HCT116 (cell line): ENCODE measurements at regions not wholly inside any gene's neighbourhood (a gene's known extent, or its start where the extent isn't known, plus 50 kb on each side); places are given as distances from the start of the nearest gene placed in this dataset.

Experiments used
- ATAC-seq: fragments of 200-7000 bp; cut with Tn5 transposase; 2 replicates; pipeline ENCODE4 v1.9.1; 2020; ENCODE audit warnings: mild to moderate bottlenecking, moderate library complexity
- BruUV-seq: library from RNA; stranded (reverse); fragments of 400-500 nt; replicated peaks from 2 replicates; lab custom pipeline; 2021; lab: Mats Ljungman, UMichigan
- CTCF ChIA-PET: fragments of 300-600 bp; sonication (Branson Sonifier 250); formaldehyde crosslinking; loops from one replicate; lab custom pipeline; 2021; ENCODE audit warnings: antibody characterized with exemption; lab: Charles Lee
- POLR2A ChIA-PET: fragments of 300-600, 350-600 bp; sonication (Branson Sonifier 250); formaldehyde crosslinking; loops from one replicate; lab custom pipeline; 2021; ENCODE audit warnings: antibody characterized with exemption; lab: Charles Lee
- RAD21 ChIA-PET, 2 experiments: fragments of 300-600 bp; sonication (Branson Sonifier 250); formaldehyde crosslinking; loops; one replicate each; lab custom pipeline; 2023; ENCODE audit warnings: low total read pairs in 2 of 2; ENCODE audit not compliant: uncharacterized antibody in 2 of 2, unreplicated experiment in 2 of 2, low non-redundant PET in 1 of 2; lab: Charles Lee
- DNase-seq: peaks from one replicate; pipeline ENCODE4 v3.0.0-alpha.2; 2010; ENCODE audit warnings: low read depth, low spot score
- H2AFZ ChIP-seq: fragments of 200-600 bp; shearing (Covaris generic), sonication (generic); 2 replicates; pipeline ENCODE4 v1.6.1; 2017; ENCODE audit warnings: low read depth, mixed run types, mixed read lengths, antibody characterized with exemption, low read length; ENCODE audit not compliant: poor library complexity, severe bottlenecking
- H3K27ac ChIP-seq: 2 replicates; pipeline ENCODE4 v1.5.1; 2012; ENCODE audit warnings: low read depth, low read length
- H3K27me3 ChIP-seq: fragments of 200-600 bp; sonication (generic); 2 replicates; pipeline ENCODE4 v1.6.1; 2016; ENCODE audit warnings: mixed run types, low read length, mixed read lengths; ENCODE audit not compliant: insufficient read depth
- H3K36me3 ChIP-seq, 2 experiments: fragments of 200-500 bp in 1 of 2; fragments of 200-600 bp in 1 of 2; sonication (Bioruptor generic) in 1 of 2; sonication (generic) in 1 of 2; 2 replicates each; pipeline versions ENCODE4 v1.5.1 to v1.6.1; 2014 to 2016; ENCODE audit warnings: low read length in 2 of 2, inconsistent platforms in 1 of 2, mixed read lengths in 1 of 2, mixed run types in 1 of 2; ENCODE audit not compliant: insufficient read depth in 2 of 2, control insufficient read depth in 1 of 2
- H3K4me1 ChIP-seq, 2 experiments: fragments of 200-600 bp in 1 of 2; sonication (generic) in 1 of 2; 2 replicates each; pipeline versions ENCODE4 v1.5.1 to v1.6.1; 2012 to 2017; ENCODE audit warnings: low read length in 2 of 2, inconsistent platforms in 1 of 2, mild to moderate bottlenecking in 1 of 2, mixed read lengths in 1 of 2, mixed run types in 1 of 2, moderate library complexity in 1 of 2; ENCODE audit not compliant: insufficient read depth in 2 of 2, control insufficient read depth in 1 of 2
- H3K4me2 ChIP-seq: fragments of 200-600 bp; sonication (generic); 2 replicates; pipeline ENCODE4 v1.6.1; 2017; ENCODE audit warnings: mixed run types, low read length, mixed read lengths
- H3K4me3 ChIP-seq, 2 experiments: fragments of 200-600 bp in 1 of 2; sonication (generic) in 1 of 2; replicated peaks in 1 of 2; 2 replicates each; pipeline ENCODE4 v1.5.1; 2011 to 2016; ENCODE audit warnings: low read length in 2 of 2, control low read depth in 1 of 2, low read depth in 1 of 2, mild to moderate bottlenecking in 1 of 2, mixed read lengths in 1 of 2, mixed run types in 1 of 2
- H3K79me2 ChIP-seq: fragments of 200-600 bp; sonication (generic); 2 replicates; pipeline ENCODE4 v1.6.1; 2017; ENCODE audit warnings: mild to moderate bottlenecking, mixed run types, low read length, moderate library complexity, mixed read lengths; ENCODE audit not compliant: insufficient read depth
- H3K9ac ChIP-seq: fragments of 200-600 bp; sonication (generic); 2 replicates; pipeline ENCODE4 v1.6.1; 2016; ENCODE audit warnings: low read length, mixed read lengths
- H3K9me2 ChIP-seq: fragments of 200-600 bp; sonication (generic), shearing (Covaris generic); 2 replicates; pipeline ENCODE4 v1.6.1; 2017; ENCODE audit warnings: mixed run types, mild to moderate bottlenecking, moderate library complexity; ENCODE audit not compliant: insufficient read depth
- H3K9me3 ChIP-seq, 2 experiments: fragments of 200-500 bp in 1 of 2; fragments of 200-600 bp in 1 of 2; sonication (Bioruptor generic) in 1 of 2; sonication (generic) in 1 of 2; 2 replicates each; pipeline ENCODE4 v1.6.1; 2014 to 2017; ENCODE audit warnings: low read length in 2 of 2, mixed read lengths in 2 of 2, inconsistent platforms in 1 of 2, low read depth in 1 of 2, mild to moderate bottlenecking in 1 of 2, mixed run types in 1 of 2, moderate library complexity in 1 of 2; ENCODE audit not compliant: control insufficient read depth in 1 of 2, insufficient read depth in 1 of 2
- H4K20me1 ChIP-seq: fragments of 200-600 bp; sonication (generic), shearing (Covaris generic); 2 replicates; pipeline ENCODE4 v1.6.1; 2017; ENCODE audit warnings: mixed run types, mild to moderate bottlenecking, moderate library complexity; ENCODE audit not compliant: insufficient read depth
- ATF3 ChIP-seq: IDR thresholded peaks from 2 replicates; pipeline ENCODE4 v1.6.1; 2012
- CEBPB ChIP-seq: IDR thresholded peaks from 2 replicates; pipeline ENCODE4 v1.6.1; 2012; ENCODE audit warnings: low read depth
- EGR1 ChIP-seq: IDR thresholded peaks from 2 replicates; pipeline ENCODE4 v1.6.1; 2012; ENCODE audit warnings: low read depth
- ELF1 ChIP-seq: IDR thresholded peaks from 2 replicates; pipeline ENCODE4 v1.6.1; 2012; ENCODE audit warnings: low read depth, borderline replicate concordance
- EZH2 ChIP-seq: fragments of 200-600 bp; sonication (generic); IDR thresholded peaks from 2 replicates; pipeline ENCODE4 v1.6.1; 2017; ENCODE audit warnings: antibody characterized with exemption, mixed run types
- EZH2phosphoT487 ChIP-seq: fragments of 200-600 bp; IDR thresholded peaks from 2 replicates; pipeline ENCODE4 v1.6.1; 2018; ENCODE audit warnings: antibody characterized with exemption, borderline replicate concordance
- FOSL1 ChIP-seq: IDR thresholded peaks from 2 replicates; pipeline ENCODE4 v1.6.1; 2012; ENCODE audit warnings: low read depth
- JUND ChIP-seq: IDR thresholded peaks from 2 replicates; pipeline ENCODE4 v1.6.1; 2012
- MAX ChIP-seq: IDR thresholded peaks from 2 replicates; pipeline ENCODE4 v1.6.1; 2012
- POLR2A ChIP-seq: IDR thresholded peaks from 2 replicates; pipeline ENCODE4 v1.7.0; 2011; ENCODE audit warnings: borderline replicate concordance; ENCODE audit not compliant: insufficient read depth, insufficient read length; ENCODE audit errors: extremely low read depth
- RAD21 ChIP-seq: IDR thresholded peaks from 2 replicates; pipeline ENCODE4 v1.6.1; 2012; ENCODE audit warnings: low read depth, mild to moderate bottlenecking
- REST ChIP-seq: IDR thresholded peaks from 2 replicates; pipeline ENCODE4 v1.6.1; 2012; ENCODE audit warnings: low read depth
- SP1 ChIP-seq: IDR thresholded peaks from 2 replicates; pipeline ENCODE4 v1.6.1; 2012; ENCODE audit warnings: low read depth
- TCF7L2 ChIP-seq: IDR thresholded peaks from 2 replicates; pipeline ENCODE4 v1.7.0; 2011; ENCODE audit warnings: borderline replicate concordance, inconsistent platforms; ENCODE audit not compliant: insufficient read depth, insufficient read length; ENCODE audit errors: extremely low read depth
- ZFX ChIP-seq: fragments of 450-650 bp; IDR thresholded peaks from 2 replicates; pipeline ENCODE4 v1.6.1; 2017
- ZNF274 ChIP-seq: fragments of 200-500 bp; sonication (Bioruptor generic); IDR thresholded peaks from 2 replicates; pipeline ENCODE4 v1.6.1; 2014; ENCODE audit warnings: mild to moderate bottlenecking, low read depth, low read length, inconsistent platforms
- intact Hi-C: fragments of 100-400 bp; cut with micrococcal nuclease; formaldehyde crosslinking; loops from 2 replicates; pipeline ENCODE4 v1.10.0; 2022

GRCh38 chr11:129323896-129324502 lies 51.6 kb upstream of the BARX2 start:
- Histone ChIP-seq H4K20me1 (no peaks in the 10 kb centered on the region), H3K36me3 (no peaks in the 10 kb centered on the region), H3K9me2 (no peaks in the 10 kb centered on the region), H3K4me1 (peaks cover 12 to 17% of the 10 kb centered on the region in 2 experiments), H3K9me3 (no peaks in the 10 kb centered on the region), H3K27ac (no peak overlapping the region), H3K4me2 (no peak overlapping the region), H3K27me3 (no peaks in the 10 kb centered on the region), H3K9ac (no peak overlapping the region), H3K4me3 (no peak overlapping the region), H2AFZ (no peak overlapping the region), H3K79me2 (no peaks in the 10 kb centered on the region)
- DNase-seq = no peak
- ChIA-PET POLR2A (no interaction called here), CTCF (no interaction called here), RAD21 (no interaction called here)
- no TSS peak for BruUV-seq
- TF ChIP-seq FOSL1 = no peak
- no peak for TF ChIP-seq JUND
- no peak for TF ChIP-seq EZH2
- TF ChIP-seq ZFX = no peak
- no peak for TF ChIP-seq CEBPB
- no peak for TF ChIP-seq EZH2phosphoT487
- TF ChIP-seq ATF3 = no peak
- TF ChIP-seq EGR1 = no peak
- no peak for ATAC-seq
- intact Hi-C loops = no loop called here

- RAD21 ChIA-PET = no interaction called here
- no peaks in the 10 kb centered on the region for H3K36me3 ChIP-seq
- POLR2A ChIA-PET = no interaction called here
- no peaks in the 10 kb centered on the region for H3K79me2 ChIP-seq
- no peaks in the 10 kb centered on the region for H3K27me3 ChIP-seq
- no TSS peak for BruUV-seq
- intact Hi-C loops = no loop called here
- DNase-seq (no peak), ATAC-seq (no peak)
- H3K4me3 ChIP-seq = no peak overlapping the region
- no peak overlapping the region for H3K27ac ChIP-seq
- H3K4me2 ChIP-seq = no peak overlapping the region
- H3K9me3 ChIP-seq = no peaks in the 10 kb centered on the region
- H4K20me1 ChIP-seq = no peaks in the 10 kb centered on the region
- CTCF ChIA-PET = interaction anchor here (1.1 kb wide), 1 partner anchor 9 kb away, joined by 4 read pairs; no protein-coding TSS in a partner anchor
- no peak overlapping the region for H3K9ac ChIP-seq
- H3K4me1 ChIP-seq = peaks cover 12 to 17% of the 10 kb centered on the region in 2 experiments
- no peak overlapping the region for H2AFZ ChIP-seq
- H3K9me2 ChIP-seq = no peaks in the 10 kb centered on the region
- TF ChIP-seq REST = no peak
- TF ChIP-seq POLR2A = no peak
- TF ChIP-seq MAX = no peak
- no peak for TF ChIP-seq RAD21
- no peak for TF ChIP-seq TCF7L2
- TF ChIP-seq FOSL1 = no peak
- no peak for TF ChIP-seq ELF1
- TF ChIP-seq JUND = no peak
- no peak for TF ChIP-seq SP1
- no peak for TF ChIP-seq ZNF274
- no peak for TF ChIP-seq ZFX
- no peak for TF ChIP-seq CEBPB
These were observed 52.7 kb upstream of the BARX2 start for GRCh38 chr11:129322941-129323340.
